Hematopoietic multipotent progenitor cell treated with erythropoietin and hydrocortisone succinate and interleukin-3 and kit ligand, for 4 days (in vitro differentiated cells): ENCODE measurements at regions not wholly inside any gene's neighbourhood (a gene's known extent, or its start where the extent isn't known, plus 50 kb on each side); places are given as distances from the start of the nearest gene placed in this dataset.
"Not testable (repeated sequence)": the region's sequence is repeated elsewhere in the genome, so short reads cannot be mapped to it uniquely, and the experiment has no call there.

Experiments used
- DNase-seq: peaks from one replicate; pipeline ENCODE4 v3.0.0-alpha.2; 2015

GRCh38 chr1:100629391-100629790 is 90.2 kb upstream of the VCAM1 start:
- no peak for DNase-seq

GRCh38 chr1:100631015-100631551 is 88.5 kb upstream of the VCAM1 start:
- DNase-seq = peak; percentile 87

DNA sequence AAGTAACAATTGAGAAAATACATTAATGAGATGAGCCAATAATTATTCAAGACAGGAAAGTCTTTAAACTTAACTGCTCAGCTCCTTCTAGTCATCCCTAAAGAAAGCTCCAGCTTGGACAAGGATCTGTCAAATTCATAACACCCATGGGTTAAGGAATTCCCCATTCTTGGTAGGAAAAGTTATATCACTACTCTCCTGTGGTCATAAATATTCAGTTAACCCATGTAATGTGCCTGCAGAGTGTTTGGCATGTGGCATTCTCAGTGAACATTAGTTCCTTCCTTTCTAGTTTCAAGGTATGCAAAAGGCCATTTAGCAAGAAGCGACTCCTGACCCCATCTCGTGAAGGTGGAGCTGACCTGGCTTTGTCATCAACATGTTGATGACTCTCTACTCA is 76.7 kb upstream of the VCAM1 start:
- no peak for DNase-seq

GRCh38 chr1:100643471-100644196 is 75.9 kb upstream of the VCAM1 start:
- DNase-seq = no peak

DNA sequence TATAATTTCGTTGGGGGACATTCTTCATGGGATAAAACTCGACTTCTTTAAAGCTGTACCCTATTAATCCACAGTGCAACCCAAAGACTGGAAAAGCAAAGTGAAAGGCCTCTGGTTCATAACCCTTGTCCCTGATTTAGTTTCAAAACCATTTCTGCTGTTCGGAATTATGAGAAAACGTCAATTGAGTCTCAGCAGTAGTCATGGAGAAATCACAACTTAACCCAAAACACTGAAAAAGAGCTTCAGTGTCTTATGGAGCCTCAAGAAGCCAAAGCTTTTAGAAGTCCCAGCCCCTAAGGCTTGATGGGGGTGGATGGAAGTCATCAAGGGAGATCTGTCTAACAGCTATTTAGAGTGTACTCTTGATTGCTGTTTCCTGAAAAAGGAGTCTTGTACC is 73.5 kb upstream of the VCAM1 start:
- DNase-seq = no peak

DNA sequence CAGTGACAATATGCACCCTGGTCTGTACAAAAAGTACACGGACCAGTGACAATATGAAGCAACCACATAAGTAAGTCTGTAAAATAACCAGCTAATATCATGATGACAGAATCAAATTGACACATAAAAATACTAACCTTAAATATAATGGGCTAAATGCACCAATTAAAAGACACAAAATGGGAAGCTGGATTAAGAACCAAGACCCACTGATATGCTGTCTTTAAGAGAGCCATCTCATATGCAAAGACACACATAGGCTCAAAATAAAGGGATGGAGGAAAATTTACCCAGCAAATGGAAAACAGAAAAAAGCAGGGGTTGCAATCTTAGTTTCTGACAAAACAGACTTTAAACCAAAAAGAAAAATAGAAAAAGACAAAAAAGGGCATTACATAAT is 70.4 kb upstream of the VCAM1 start:
- DNase-seq = no peak

DNA sequence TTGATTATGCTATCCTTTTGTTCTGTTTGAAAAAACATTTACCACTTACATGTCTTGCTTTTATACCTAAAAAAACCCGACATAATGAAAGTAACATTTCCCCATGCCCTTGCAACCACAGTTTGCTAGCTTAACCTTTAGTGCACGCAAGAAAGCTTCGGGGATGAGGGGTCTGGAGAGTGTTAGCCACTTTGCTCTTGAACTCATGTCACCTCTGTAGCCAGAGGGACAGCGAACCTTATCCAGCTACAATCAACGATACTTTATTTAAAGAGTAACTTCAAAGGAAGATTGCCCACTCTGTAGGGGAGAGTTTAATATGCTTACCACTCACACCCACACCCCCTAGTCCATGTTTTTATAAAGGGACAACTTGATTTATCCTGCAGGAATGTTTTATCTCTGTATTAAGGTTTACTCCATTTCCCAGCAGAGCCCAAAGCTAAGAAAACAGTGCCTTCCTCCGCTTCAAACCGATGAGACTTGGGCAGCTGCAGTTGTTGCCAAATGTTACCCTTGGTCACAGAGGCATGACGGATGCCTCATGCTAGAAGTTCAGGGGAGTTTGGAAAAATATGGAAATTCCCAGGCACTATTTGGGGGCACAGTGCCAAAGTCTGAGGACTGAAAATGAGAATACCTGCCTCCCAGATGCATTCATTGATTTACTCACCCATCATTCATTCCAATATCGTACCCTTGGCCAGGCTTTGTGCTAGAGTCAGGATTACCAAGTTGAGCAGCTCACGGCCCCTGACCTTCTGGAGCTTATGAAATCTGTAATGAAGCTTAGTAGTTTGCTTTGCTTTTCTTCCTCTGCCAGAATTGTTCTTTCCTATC is 61.4 kb upstream of the VCAM1 start:
- DNase-seq = no peak

- no peak for DNase-seq
Observed at GRCh38 chr1:100658716-100659026, 60.9 kb upstream of the VCAM1 start.

GRCh38 chr1:100661176-100661575 is 58.4 kb upstream of the VCAM1 start:
- DNase-seq = no peak

- DNase-seq = not testable (repeated sequence)
Observed at GRCh38 chr1:100668494-100668893, 51.0 kb upstream of the VCAM1 start.
